ENCODE measurements at regions not wholly inside any gene's neighbourhood (a gene's known extent, or its start where the extent isn't known, plus 50 kb on each side); places are given as distances from the start of the nearest gene placed in this dataset.

DNA sequence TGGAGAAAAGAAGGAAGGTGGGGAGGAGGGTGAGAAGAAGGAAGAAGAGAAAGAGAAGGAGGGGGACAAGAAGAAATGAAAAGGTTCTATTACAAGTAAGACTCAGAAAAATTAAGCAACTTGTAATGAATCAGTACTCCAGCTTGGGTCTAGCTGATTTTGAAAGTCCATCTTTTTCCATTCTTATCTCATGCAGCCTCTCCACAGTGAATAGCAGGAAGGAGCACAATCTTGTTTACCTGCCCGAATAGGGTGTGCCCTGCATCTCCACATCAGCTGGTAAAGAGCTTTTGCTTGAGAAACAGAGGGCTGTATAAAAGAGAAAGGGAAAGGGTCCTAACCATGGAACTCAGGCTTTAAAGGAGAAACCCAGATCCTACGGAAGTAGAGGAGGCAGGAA, 348.8 kb downstream of the TPBG start:
- no peak for TF ChIP-seq YY1 (IDR thresholded peaks at IDR 0.05; ENCODE audit: low read depth)
- no peak for TF ChIP-seq EP300 (IDR thresholded peaks at IDR 0.05; ENCODE audit: borderline replicate concordance)
- no peak for TF ChIP-seq TEAD4 (IDR thresholded peaks at IDR 0.05)
- TF ChIP-seq, protein P1, sequence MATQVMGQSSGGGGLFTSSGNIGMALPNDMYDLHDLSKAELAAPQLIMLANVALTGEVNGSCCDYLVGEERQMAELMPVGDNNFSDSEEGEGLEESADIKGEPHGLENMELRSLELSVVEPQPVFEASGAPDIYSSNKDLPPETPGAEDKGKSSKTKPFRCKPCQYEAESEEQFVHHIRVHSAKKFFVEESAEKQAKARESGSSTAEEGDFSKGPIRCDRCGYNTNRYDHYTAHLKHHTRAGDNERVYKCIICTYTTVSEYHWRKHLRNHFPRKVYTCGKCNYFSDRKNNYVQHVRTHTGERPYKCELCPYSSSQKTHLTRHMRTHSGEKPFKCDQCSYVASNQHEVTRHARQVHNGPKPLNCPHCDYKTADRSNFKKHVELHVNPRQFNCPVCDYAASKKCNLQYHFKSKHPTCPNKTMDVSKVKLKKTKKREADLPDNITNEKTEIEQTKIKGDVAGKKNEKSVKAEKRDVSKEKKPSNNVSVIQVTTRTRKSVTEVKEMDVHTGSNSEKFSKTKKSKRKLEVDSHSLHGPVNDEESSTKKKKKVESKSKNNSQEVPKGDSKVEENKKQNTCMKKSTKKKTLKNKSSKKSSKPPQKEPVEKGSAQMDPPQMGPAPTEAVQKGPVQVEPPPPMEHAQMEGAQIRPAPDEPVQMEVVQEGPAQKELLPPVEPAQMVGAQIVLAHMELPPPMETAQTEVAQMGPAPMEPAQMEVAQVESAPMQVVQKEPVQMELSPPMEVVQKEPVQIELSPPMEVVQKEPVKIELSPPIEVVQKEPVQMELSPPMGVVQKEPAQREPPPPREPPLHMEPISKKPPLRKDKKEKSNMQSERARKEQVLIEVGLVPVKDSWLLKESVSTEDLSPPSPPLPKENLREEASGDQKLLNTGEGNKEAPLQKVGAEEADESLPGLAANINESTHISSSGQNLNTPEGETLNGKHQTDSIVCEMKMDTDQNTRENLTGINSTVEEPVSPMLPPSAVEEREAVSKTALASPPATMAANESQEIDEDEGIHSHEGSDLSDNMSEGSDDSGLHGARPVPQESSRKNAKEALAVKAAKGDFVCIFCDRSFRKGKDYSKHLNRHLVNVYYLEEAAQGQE (IDR thresholded peaks at IDR 0.05; ENCODE audit: low read depth) = no peak
- TF ChIP-seq FOXM1 (IDR thresholded peaks at IDR 0.05; ENCODE audit: borderline replicate concordance, low read depth) = no peak
